HCT116 (cell line): ENCODE measurements at regions not wholly inside any gene's neighbourhood (a gene's known extent, or its start where the extent isn't known, plus 50 kb on each side); places are given as distances from the start of the nearest gene placed in this dataset.

Experiments
- ATAC-seq: fragments of 200-7000 bp; cut with Tn5 transposase; 2 replicates; pipeline ENCODE4 v1.9.1; 2020; ENCODE audit warnings: mild to moderate bottlenecking, moderate library complexity
- BruUV-seq: library from RNA; stranded (reverse); fragments of 400-500 nt; replicated peaks from 2 replicates; lab custom pipeline; 2021; lab: Mats Ljungman, UMichigan
- CTCF ChIA-PET: fragments of 300-600 bp; sonication (Branson Sonifier 250); formaldehyde crosslinking; loops from one replicate; lab custom pipeline; 2021; ENCODE audit warnings: antibody characterized with exemption; lab: Charles Lee
- POLR2A ChIA-PET: fragments of 300-600, 350-600 bp; sonication (Branson Sonifier 250); formaldehyde crosslinking; loops from one replicate; lab custom pipeline; 2021; ENCODE audit warnings: antibody characterized with exemption; lab: Charles Lee
- RAD21 ChIA-PET, 2 experiments: fragments of 300-600 bp; sonication (Branson Sonifier 250); formaldehyde crosslinking; loops; one replicate each; lab custom pipeline; 2023; ENCODE audit warnings: low total read pairs in 2 of 2; ENCODE audit not compliant: uncharacterized antibody in 2 of 2, unreplicated experiment in 2 of 2, low non-redundant PET in 1 of 2; lab: Charles Lee
- DNase-seq: peaks from one replicate; pipeline ENCODE4 v3.0.0-alpha.2; 2010; ENCODE audit warnings: low read depth, low spot score
- H2AFZ ChIP-seq: fragments of 200-600 bp; shearing (Covaris generic), sonication (generic); 2 replicates; pipeline ENCODE4 v1.6.1; 2017; ENCODE audit warnings: low read depth, mixed run types, mixed read lengths, antibody characterized with exemption, low read length; ENCODE audit not compliant: poor library complexity, severe bottlenecking
- H3K27ac ChIP-seq: 2 replicates; pipeline ENCODE4 v1.5.1; 2012; ENCODE audit warnings: low read depth, low read length
- H3K27me3 ChIP-seq: fragments of 200-600 bp; sonication (generic); 2 replicates; pipeline ENCODE4 v1.6.1; 2016; ENCODE audit warnings: mixed run types, low read length, mixed read lengths; ENCODE audit not compliant: insufficient read depth
- H3K36me3 ChIP-seq, 2 experiments: fragments of 200-500 bp in 1 of 2; fragments of 200-600 bp in 1 of 2; sonication (Bioruptor generic) in 1 of 2; sonication (generic) in 1 of 2; 2 replicates each; pipeline versions ENCODE4 v1.5.1 to v1.6.1; 2014 to 2016; ENCODE audit warnings: low read length in 2 of 2, inconsistent platforms in 1 of 2, mixed read lengths in 1 of 2, mixed run types in 1 of 2; ENCODE audit not compliant: insufficient read depth in 2 of 2, control insufficient read depth in 1 of 2
- H3K4me1 ChIP-seq, 2 experiments: fragments of 200-600 bp in 1 of 2; sonication (generic) in 1 of 2; 2 replicates each; pipeline versions ENCODE4 v1.5.1 to v1.6.1; 2012 to 2017; ENCODE audit warnings: low read length in 2 of 2, inconsistent platforms in 1 of 2, mild to moderate bottlenecking in 1 of 2, mixed read lengths in 1 of 2, mixed run types in 1 of 2, moderate library complexity in 1 of 2; ENCODE audit not compliant: insufficient read depth in 2 of 2, control insufficient read depth in 1 of 2
- H3K4me2 ChIP-seq: fragments of 200-600 bp; sonication (generic); 2 replicates; pipeline ENCODE4 v1.6.1; 2017; ENCODE audit warnings: mixed run types, low read length, mixed read lengths
- H3K4me3 ChIP-seq, 2 experiments: fragments of 200-600 bp in 1 of 2; sonication (generic) in 1 of 2; replicated peaks in 1 of 2; 2 replicates each; pipeline ENCODE4 v1.5.1; 2011 to 2016; ENCODE audit warnings: low read length in 2 of 2, control low read depth in 1 of 2, low read depth in 1 of 2, mild to moderate bottlenecking in 1 of 2, mixed read lengths in 1 of 2, mixed run types in 1 of 2
- H3K79me2 ChIP-seq: fragments of 200-600 bp; sonication (generic); 2 replicates; pipeline ENCODE4 v1.6.1; 2017; ENCODE audit warnings: mild to moderate bottlenecking, mixed run types, low read length, moderate library complexity, mixed read lengths; ENCODE audit not compliant: insufficient read depth
- H3K9ac ChIP-seq: fragments of 200-600 bp; sonication (generic); 2 replicates; pipeline ENCODE4 v1.6.1; 2016; ENCODE audit warnings: low read length, mixed read lengths
- H3K9me2 ChIP-seq: fragments of 200-600 bp; sonication (generic), shearing (Covaris generic); 2 replicates; pipeline ENCODE4 v1.6.1; 2017; ENCODE audit warnings: mixed run types, mild to moderate bottlenecking, moderate library complexity; ENCODE audit not compliant: insufficient read depth
- H3K9me3 ChIP-seq, 2 experiments: fragments of 200-500 bp in 1 of 2; fragments of 200-600 bp in 1 of 2; sonication (Bioruptor generic) in 1 of 2; sonication (generic) in 1 of 2; 2 replicates each; pipeline ENCODE4 v1.6.1; 2014 to 2017; ENCODE audit warnings: low read length in 2 of 2, mixed read lengths in 2 of 2, inconsistent platforms in 1 of 2, low read depth in 1 of 2, mild to moderate bottlenecking in 1 of 2, mixed run types in 1 of 2, moderate library complexity in 1 of 2; ENCODE audit not compliant: control insufficient read depth in 1 of 2, insufficient read depth in 1 of 2
- H4K20me1 ChIP-seq: fragments of 200-600 bp; sonication (generic), shearing (Covaris generic); 2 replicates; pipeline ENCODE4 v1.6.1; 2017; ENCODE audit warnings: mixed run types, mild to moderate bottlenecking, moderate library complexity; ENCODE audit not compliant: insufficient read depth
- CBX3 ChIP-seq: IDR thresholded peaks from 2 replicates; pipeline ENCODE4 v1.6.1; 2012; ENCODE audit warnings: low read depth
- CTCF ChIP-seq, 3 experiments: fragments of 200-600 bp in 1 of 3; sonication (generic) in 1 of 3; IDR thresholded peaks in 2 of 3; conservative IDR thresholded peaks in 1 of 3; 2 replicates each; pipeline ENCODE4 v1.5.1; 2012 to 2017; ENCODE audit warnings: low read depth in 2 of 3, low read length in 2 of 3, antibody characterized with exemption in 1 of 3, borderline replicate concordance in 1 of 3, control low read depth in 1 of 3, mild to moderate bottlenecking in 1 of 3, mixed read lengths in 1 of 3, mixed run types in 1 of 3, moderate library complexity in 1 of 3; ENCODE audit not compliant: insufficient read depth in 1 of 3
- ELF1 ChIP-seq: IDR thresholded peaks from 2 replicates; pipeline ENCODE4 v1.6.1; 2012; ENCODE audit warnings: low read depth, borderline replicate concordance
- EZH2 ChIP-seq: fragments of 200-600 bp; sonication (generic); IDR thresholded peaks from 2 replicates; pipeline ENCODE4 v1.6.1; 2017; ENCODE audit warnings: antibody characterized with exemption, mixed run types
- EZH2phosphoT487 ChIP-seq: fragments of 200-600 bp; IDR thresholded peaks from 2 replicates; pipeline ENCODE4 v1.6.1; 2018; ENCODE audit warnings: antibody characterized with exemption, borderline replicate concordance
- FOSL1 ChIP-seq: IDR thresholded peaks from 2 replicates; pipeline ENCODE4 v1.6.1; 2012; ENCODE audit warnings: low read depth
- JUND ChIP-seq: IDR thresholded peaks from 2 replicates; pipeline ENCODE4 v1.6.1; 2012
- POLR2A ChIP-seq: IDR thresholded peaks from 2 replicates; pipeline ENCODE4 v1.7.0; 2011; ENCODE audit warnings: borderline replicate concordance; ENCODE audit not compliant: insufficient read depth, insufficient read length; ENCODE audit errors: extremely low read depth
- POLR2AphosphoS5 ChIP-seq: IDR thresholded peaks from 2 replicates; pipeline ENCODE4 v1.6.1; 2011; ENCODE audit warnings: mild to moderate bottlenecking, low read depth, low read length, moderate library complexity
- RAD21 ChIP-seq: IDR thresholded peaks from 2 replicates; pipeline ENCODE4 v1.6.1; 2012; ENCODE audit warnings: low read depth, mild to moderate bottlenecking
- SIN3A ChIP-seq: IDR thresholded peaks from 2 replicates; pipeline ENCODE4 v1.6.1; 2012; ENCODE audit warnings: low read depth
- SP1 ChIP-seq: IDR thresholded peaks from 2 replicates; pipeline ENCODE4 v1.6.1; 2012; ENCODE audit warnings: low read depth
- SRF ChIP-seq: IDR thresholded peaks from 2 replicates; pipeline ENCODE4 v1.6.1; 2012; ENCODE audit warnings: low read depth
- TCF7L2 ChIP-seq: IDR thresholded peaks from 2 replicates; pipeline ENCODE4 v1.7.0; 2011; ENCODE audit warnings: borderline replicate concordance, inconsistent platforms; ENCODE audit not compliant: insufficient read depth, insufficient read length; ENCODE audit errors: extremely low read depth
- YY1 ChIP-seq: IDR thresholded peaks from 2 replicates; pipeline ENCODE4 v1.6.1; 2011; ENCODE audit warnings: low read length, low read depth, moderate library complexity, mild to moderate bottlenecking; ENCODE audit not compliant: insufficient replicate concordance; ENCODE audit errors: extremely low read depth
- ZFX ChIP-seq: fragments of 450-650 bp; IDR thresholded peaks from 2 replicates; pipeline ENCODE4 v1.6.1; 2017
- ZNF274 ChIP-seq: fragments of 200-500 bp; sonication (Bioruptor generic); IDR thresholded peaks from 2 replicates; pipeline ENCODE4 v1.6.1; 2014; ENCODE audit warnings: mild to moderate bottlenecking, low read depth, low read length, inconsistent platforms
- intact Hi-C: fragments of 100-400 bp; cut with micrococcal nuclease; formaldehyde crosslinking; loops from 2 replicates; pipeline ENCODE4 v1.10.0; 2022
- TF ChIP-seq, protein P1 (sequence below): IDR thresholded peaks from 2 replicates; pipeline ENCODE4 v1.6.1; 2012
- TF ChIP-seq, protein P2 (sequence below): IDR thresholded peaks from 2 replicates; pipeline ENCODE4 v1.6.1; 2012
- TF ChIP-seq, protein P3 (sequence below): IDR thresholded peaks from 2 replicates; pipeline ENCODE4 v1.6.1; 2012; ENCODE audit warnings: low read depth

DNA sequence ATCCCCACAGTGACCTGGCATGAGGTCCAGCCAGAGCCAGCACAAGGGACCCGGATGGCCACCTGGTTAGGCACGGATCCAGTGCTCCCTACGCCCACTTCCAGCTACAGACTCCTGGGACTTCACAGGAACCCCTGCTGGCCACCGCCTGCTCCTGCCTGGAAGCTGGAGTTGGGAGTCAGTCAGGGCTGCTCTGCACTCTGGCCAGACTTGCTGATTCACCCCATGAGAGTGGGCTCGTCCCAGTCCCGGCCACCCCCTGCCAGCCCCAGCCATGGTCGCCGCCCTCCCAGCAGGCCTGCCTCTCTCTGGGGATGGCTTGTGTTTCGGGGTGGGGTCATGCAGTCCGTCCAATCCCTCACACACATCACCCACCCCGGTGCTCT, 125.8 kb downstream of the DLL1 start:
- no peak overlapping the region for H3K4me3 ChIP-seq
- H3K27ac ChIP-seq: no peak overlapping the region; the same call in 1 of the 2 replicates
- H2AFZ ChIP-seq: no peak overlapping the region
- peaks cover 0 to 18% of the 10 kb centered on the region in 2 experiments; a peak in 2 of 4 replicates for H3K9me3 ChIP-seq
- no peak for ATAC-seq
- no peak overlapping the region for H3K4me2 ChIP-seq
- POLR2A ChIA-PET: no interaction called here
- H3K9ac ChIP-seq: no peak overlapping the region
- H4K20me1 ChIP-seq: no peaks in the 10 kb centered on the region
- CTCF ChIA-PET: no interaction called here
- H3K79me2 ChIP-seq: no peaks in the 10 kb centered on the region
- no peaks in the 10 kb centered on the region for H3K27me3 ChIP-seq
- no TSS peak for BruUV-seq
- no peaks in the 10 kb centered on the region for H3K9me2 ChIP-seq
- TF ChIP-seq EZH2 (no peak), CTCF (IDR thresholded peaks at IDR 0.05 in 2 of 3, conservative IDR thresholded peaks at IDR 0.05 in 1 of 3; ENCODE audit: borderline replicate concordance in 1 of 3, insufficient read depth in 1 of 3, low read depth in 2 of 3, low read length in 2 of 3) (no peak), FOSL1 (no peak), POLR2AphosphoS5 (no peak), ZFX (no peak), ZNF274 (no peak), SP1 (no peak), TCF7L2 (no peak), EZH2phosphoT487 (no peak), SIN3A (no peak), YY1 (no peak), ELF1 (no peak), CBX3 (no peak), POLR2A (no peak), RAD21 (no peak), JUND (no peak), SRF (no peak)
- TF ChIP-seq, protein P1, sequence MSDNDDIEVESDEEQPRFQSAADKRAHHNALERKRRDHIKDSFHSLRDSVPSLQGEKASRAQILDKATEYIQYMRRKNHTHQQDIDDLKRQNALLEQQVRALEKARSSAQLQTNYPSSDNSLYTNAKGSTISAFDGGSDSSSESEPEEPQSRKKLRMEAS: no peak
- TF ChIP-seq, protein P2, sequence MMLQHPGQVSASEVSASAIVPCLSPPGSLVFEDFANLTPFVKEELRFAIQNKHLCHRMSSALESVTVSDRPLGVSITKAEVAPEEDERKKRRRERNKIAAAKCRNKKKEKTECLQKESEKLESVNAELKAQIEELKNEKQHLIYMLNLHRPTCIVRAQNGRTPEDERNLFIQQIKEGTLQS: no peak
- TF ChIP-seq, protein P3, sequence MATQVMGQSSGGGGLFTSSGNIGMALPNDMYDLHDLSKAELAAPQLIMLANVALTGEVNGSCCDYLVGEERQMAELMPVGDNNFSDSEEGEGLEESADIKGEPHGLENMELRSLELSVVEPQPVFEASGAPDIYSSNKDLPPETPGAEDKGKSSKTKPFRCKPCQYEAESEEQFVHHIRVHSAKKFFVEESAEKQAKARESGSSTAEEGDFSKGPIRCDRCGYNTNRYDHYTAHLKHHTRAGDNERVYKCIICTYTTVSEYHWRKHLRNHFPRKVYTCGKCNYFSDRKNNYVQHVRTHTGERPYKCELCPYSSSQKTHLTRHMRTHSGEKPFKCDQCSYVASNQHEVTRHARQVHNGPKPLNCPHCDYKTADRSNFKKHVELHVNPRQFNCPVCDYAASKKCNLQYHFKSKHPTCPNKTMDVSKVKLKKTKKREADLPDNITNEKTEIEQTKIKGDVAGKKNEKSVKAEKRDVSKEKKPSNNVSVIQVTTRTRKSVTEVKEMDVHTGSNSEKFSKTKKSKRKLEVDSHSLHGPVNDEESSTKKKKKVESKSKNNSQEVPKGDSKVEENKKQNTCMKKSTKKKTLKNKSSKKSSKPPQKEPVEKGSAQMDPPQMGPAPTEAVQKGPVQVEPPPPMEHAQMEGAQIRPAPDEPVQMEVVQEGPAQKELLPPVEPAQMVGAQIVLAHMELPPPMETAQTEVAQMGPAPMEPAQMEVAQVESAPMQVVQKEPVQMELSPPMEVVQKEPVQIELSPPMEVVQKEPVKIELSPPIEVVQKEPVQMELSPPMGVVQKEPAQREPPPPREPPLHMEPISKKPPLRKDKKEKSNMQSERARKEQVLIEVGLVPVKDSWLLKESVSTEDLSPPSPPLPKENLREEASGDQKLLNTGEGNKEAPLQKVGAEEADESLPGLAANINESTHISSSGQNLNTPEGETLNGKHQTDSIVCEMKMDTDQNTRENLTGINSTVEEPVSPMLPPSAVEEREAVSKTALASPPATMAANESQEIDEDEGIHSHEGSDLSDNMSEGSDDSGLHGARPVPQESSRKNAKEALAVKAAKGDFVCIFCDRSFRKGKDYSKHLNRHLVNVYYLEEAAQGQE: no peak
- H3K4me1 ChIP-seq: no peaks in the 10 kb centered on the region; a peak in 1 of 4 replicates
- RAD21 ChIA-PET: no interaction called here
- no peaks in the 10 kb centered on the region for H3K36me3 ChIP-seq
- no peak for DNase-seq
- intact Hi-C loops: loop anchor here (10.0 kb wide), 1 partner anchor 100 kb away; no protein-coding TSS in a partner anchor
